Activated CD4-positive, alpha-beta T cell treated with anti-CD3 and anti-CD28 coated beads, Interleukin-2, amount 50 U/mL, for 1 hour (primary cell): ENCODE measurements at regions not wholly inside any gene's neighbourhood (a gene's known extent, or its start where the extent isn't known, plus 50 kb on each side); places are given as distances from the start of the nearest gene placed in this dataset.

Experiments used
- DNase-seq: peaks from one replicate; pipeline ENCODE4 v3.0.0-alpha.2; 2020

GRCh38 chr2:151029406-151030157 lies 232.1 kb downstream of the RBM43 start:
- no peak for DNase-seq

- no peak for DNase-seq
Observed at GRCh38 chr2:151028691-151029176, 232.9 kb downstream of the RBM43 start.

GRCh38 chr2:151027151-151027550 lies 234.5 kb downstream of the RBM43 start:
- no peak for DNase-seq

GRCh38 chr2:151025816-151026215 lies 235.8 kb downstream of the RBM43 start:
- DNase-seq: no peak

- no peak for DNase-seq
Observed at GRCh38 chr2:151024696-151025251, 236.9 kb downstream of the RBM43 start.

- no peak for DNase-seq
Observed at GRCh38 chr2:151021747-151022452, 239.8 kb downstream of the RBM43 start.

- no peak for DNase-seq
Observed at GRCh38 chr2:151020411-151020810, 241.3 kb downstream of the RBM43 start.

GRCh38 chr2:151009437-151010175 lies 252.1 kb downstream of the RBM43 start:
- no peak for DNase-seq

- no peak for DNase-seq
Observed at GRCh38 chr2:151007365-151007764, 254.3 kb downstream of the RBM43 start.

- DNase-seq: no peak
Observed at GRCh38 chr2:151002959-151003600, 258.6 kb downstream of the RBM43 start.

- no peak for DNase-seq
Observed at GRCh38 chr2:150997702-150998440, 263.8 kb downstream of the RBM43 start.

- no peak for DNase-seq
Observed at GRCh38 chr2:150997066-150997465, 264.6 kb downstream of the RBM43 start.

GRCh38 chr2:150994076-150994475 lies 267.6 kb downstream of the RBM43 start:
- DNase-seq: no peak

- no peak for DNase-seq
Observed at GRCh38 chr2:150989969-150990368, 271.7 kb downstream of the RBM43 start.

GRCh38 chr2:150985741-150986140 lies 275.9 kb downstream of the RBM43 start:
- DNase-seq: no peak

GRCh38 chr2:150983314-150983897 lies 278.3 kb downstream of the RBM43 start:
- no peak for DNase-seq

- DNase-seq: no peak
Observed at GRCh38 chr2:150981826-150982225, 279.8 kb downstream of the RBM43 start.

GRCh38 chr2:150978053-150978452 lies 283.6 kb downstream of the RBM43 start:
- no peak for DNase-seq

- no peak for DNase-seq
Observed at GRCh38 chr2:150977296-150977695, 284.4 kb downstream of the RBM43 start.

- DNase-seq: no peak
Observed at GRCh38 chr2:150976604-150977003, 285.1 kb downstream of the RBM43 start.

GRCh38 chr2:150974864-150975263 lies 286.8 kb downstream of the RBM43 start:
- no peak for DNase-seq

- no peak for DNase-seq
Observed at GRCh38 chr2:150974234-150974633, 287.4 kb downstream of the RBM43 start.
